Activated naive CD4-positive, alpha-beta T cell treated with anti-CD3 and anti-CD28 coated beads for 36 hours (primary cell): ENCODE measurements at regions not wholly inside any gene's neighbourhood (a gene's known extent, or its start where the extent isn't known, plus 50 kb on each side); places are given as distances from the start of the nearest gene placed in this dataset.

Experiments used
- CTCF ChIA-PET: fragments of 350-600 bp; sonication (Branson Sonifier 250); formaldehyde crosslinking; loops from one replicate; lab custom pipeline; 2021; ENCODE audit warnings: antibody characterized with exemption; lab: Charles Lee
- DNase-seq: peaks from one replicate; pipeline ENCODE4 v3.0.0-alpha.2; 2020
- H3K27ac Mint-ChIP-seq: one replicate; pipeline ENCODE4 v1.8.0; 2021; ENCODE audit warnings: mild to moderate bottlenecking, mixed read lengths
- H3K27me3 Mint-ChIP-seq: one replicate; pipeline ENCODE4 v1.8.0; 2021; ENCODE audit warnings: low read depth, mixed read lengths
- H3K36me3 Mint-ChIP-seq: one replicate; pipeline ENCODE4 v1.8.0; 2021; ENCODE audit warnings: low read depth, mixed read lengths
- H3K4me1 Mint-ChIP-seq: one replicate; pipeline ENCODE4 v1.8.0; 2021; ENCODE audit warnings: low read depth, mixed read lengths
- H3K4me3 Mint-ChIP-seq: one replicate; pipeline ENCODE4 v1.8.0; 2021; ENCODE audit warnings: mild to moderate bottlenecking, moderate library complexity, mixed read lengths
- H3K9me3 Mint-ChIP-seq: one replicate; pipeline ENCODE4 v1.8.0; 2021; ENCODE audit warnings: mixed read lengths
- intact Hi-C: fragments of 100-400 bp; cut with micrococcal nuclease; formaldehyde crosslinking; loops from one replicate; pipeline ENCODE4 v1.15.1; 2023

- Mint-ChIP-seq H3K4me1 (no peaks in the 10 kb centered on the region), H3K9me3 (peaks cover 3% of the 10 kb centered on the region), H3K36me3 (no peaks in the 10 kb centered on the region), H3K27ac (no peak overlapping the region), H3K4me3 (no peak overlapping the region), H3K27me3 (no peaks in the 10 kb centered on the region)
- intact Hi-C loops = no loop called here
- DNase-seq = no peak
- CTCF ChIA-PET = no interaction called here
These were observed 168.7 kb upstream of the NTM start for GRCh38 chr11:131201674-131202073.

- Mint-ChIP-seq H3K4me1 (no peaks in the 10 kb centered on the region), H3K27me3 (no peaks in the 10 kb centered on the region), H3K9me3 (peaks cover 4% of the 10 kb centered on the region), H3K4me3 (no peak overlapping the region), H3K27ac (no peak overlapping the region), H3K36me3 (no peaks in the 10 kb centered on the region)
- intact Hi-C loops = no loop called here
- CTCF ChIA-PET = no interaction called here
- no peak for DNase-seq
These were observed 167.4 kb upstream of the NTM start for GRCh38 chr11:131203040-131203439.

- Mint-ChIP-seq H3K27ac (no peak overlapping the region), H3K4me3 (no peak overlapping the region), H3K9me3 (peaks cover 4% of the 10 kb centered on the region), H3K27me3 (peaks cover 2% of the 10 kb centered on the region), H3K4me1 (no peaks in the 10 kb centered on the region), H3K36me3 (no peaks in the 10 kb centered on the region)
- intact Hi-C loops = no loop called here
- CTCF ChIA-PET = interaction anchor here (0.5 kb wide), 1 partner anchor 161 kb away, joined by 3 read pairs; no protein-coding TSS in a partner anchor
- DNase-seq = no peak
These were observed 166.1 kb upstream of the NTM start for GRCh38 chr11:131204282-131204681.

GRCh38 chr11:131204765-131205380 is 165.5 kb upstream of the NTM start:
- no peak for DNase-seq
- Mint-ChIP-seq H3K27me3 (peaks cover 2% of the 10 kb centered on the region), H3K4me1 (no peaks in the 10 kb centered on the region), H3K27ac (no peak overlapping the region), H3K36me3 (no peaks in the 10 kb centered on the region), H3K4me3 (no peak overlapping the region), H3K9me3 (peaks cover 4% of the 10 kb centered on the region)
- CTCF ChIA-PET = interaction anchor here (0.5 kb wide), 1 partner anchor 160 kb away, joined by 3 read pairs; no protein-coding TSS in a partner anchor
- intact Hi-C loops = no loop called here

GRCh38 chr11:131206671-131207070 is 163.7 kb upstream of the NTM start:
- CTCF ChIA-PET = no interaction called here
- Mint-ChIP-seq H3K27ac (no peak overlapping the region), H3K9me3 (peaks cover 4% of the 10 kb centered on the region), H3K4me3 (no peak overlapping the region), H3K36me3 (no peaks in the 10 kb centered on the region), H3K4me1 (no peaks in the 10 kb centered on the region), H3K27me3 (peaks cover 2% of the 10 kb centered on the region)
- intact Hi-C loops = no loop called here
- no peak for DNase-seq

GRCh38 chr11:131207901-131208300 is 162.5 kb upstream of the NTM start:
- Mint-ChIP-seq H3K4me1 (no peaks in the 10 kb centered on the region), H3K36me3 (no peaks in the 10 kb centered on the region), H3K4me3 (no peak overlapping the region), H3K9me3 (peaks cover 4% of the 10 kb centered on the region), H3K27ac (no peak overlapping the region), H3K27me3 (peaks cover 2% of the 10 kb centered on the region)
- intact Hi-C loops = no loop called here
- no peak for DNase-seq
- CTCF ChIA-PET = no interaction called here

GRCh38 chr11:131217313-131218310 is 152.8 kb upstream of the NTM start:
- H3K27me3 Mint-ChIP-seq = peaks cover 13% of the 10 kb centered on the region
- H3K4me3 Mint-ChIP-seq = no peak overlapping the region
- CTCF ChIA-PET = no interaction called here
- intact Hi-C loops = loop anchor here (1.0 kb wide), 1 partner anchor 294 kb away; no protein-coding TSS in a partner anchor
- peaks cover 3% of the 10 kb centered on the region for H3K9me3 Mint-ChIP-seq
- DNase-seq = no peak
- H3K27ac Mint-ChIP-seq = no peak overlapping the region
- H3K4me1 Mint-ChIP-seq = no peaks in the 10 kb centered on the region
- H3K36me3 Mint-ChIP-seq = no peaks in the 10 kb centered on the region

- no peaks in the 10 kb centered on the region for H3K4me1 Mint-ChIP-seq
- intact Hi-C loops = no loop called here
- H3K9me3 Mint-ChIP-seq = peaks cover 3% of the 10 kb centered on the region
- no peak for DNase-seq
- CTCF ChIA-PET = no interaction called here
- no peaks in the 10 kb centered on the region for H3K36me3 Mint-ChIP-seq
- no peak overlapping the region for H3K27ac Mint-ChIP-seq
- peaks cover 13% of the 10 kb centered on the region for H3K27me3 Mint-ChIP-seq
- no peak overlapping the region for H3K4me3 Mint-ChIP-seq
These were observed 151.9 kb upstream of the NTM start for GRCh38 chr11:131218542-131218941.

GRCh38 chr11:131219646-131220045 is 150.8 kb upstream of the NTM start:
- no peak for DNase-seq
- Mint-ChIP-seq H3K9me3 (peaks cover 3% of the 10 kb centered on the region), H3K36me3 (no peaks in the 10 kb centered on the region), H3K4me3 (no peak overlapping the region), H3K27me3 (peaks cover 8% of the 10 kb centered on the region), H3K4me1 (no peaks in the 10 kb centered on the region), H3K27ac (no peak overlapping the region)
- intact Hi-C loops = no loop called here
- CTCF ChIA-PET = no interaction called here

GRCh38 chr11:131223198-131223991 is 147.0 kb upstream of the NTM start:
- intact Hi-C loops = no loop called here
- CTCF ChIA-PET = no interaction called here
- no peaks in the 10 kb centered on the region for H3K36me3 Mint-ChIP-seq
- DNase-seq = no peak
- H3K27me3 Mint-ChIP-seq = peaks cover 4% of the 10 kb centered on the region
- no peak overlapping the region for H3K27ac Mint-ChIP-seq
- H3K9me3 Mint-ChIP-seq = no peaks in the 10 kb centered on the region
- H3K4me1 Mint-ChIP-seq = no peaks in the 10 kb centered on the region
- no peak overlapping the region for H3K4me3 Mint-ChIP-seq

GRCh38 chr11:131228378-131228777 is 142.0 kb upstream of the NTM start:
- H3K27me3 Mint-ChIP-seq = peaks cover 5% of the 10 kb centered on the region

GRCh38 chr11:131229221-131229620 is 141.2 kb upstream of the NTM start:
- Mint-ChIP-seq H3K27me3 (peaks cover 5% of the 10 kb centered on the region), H3K4me3 (no peak overlapping the region), H3K27ac (no peak overlapping the region), H3K9me3 (no peaks in the 10 kb centered on the region), H3K4me1 (no peaks in the 10 kb centered on the region), H3K36me3 (no peaks in the 10 kb centered on the region)
- no peak for DNase-seq
- CTCF ChIA-PET = no interaction called here
- intact Hi-C loops = no loop called here

More at GRCh38 chr11:131228378-131228777, 142.0 kb upstream of the NTM start:
- no peaks in the 10 kb centered on the region for H3K4me1 Mint-ChIP-seq
- H3K27ac Mint-ChIP-seq = no peak overlapping the region
- no peak for DNase-seq
- CTCF ChIA-PET = no interaction called here
- H3K4me3 Mint-ChIP-seq = no peak overlapping the region
- intact Hi-C loops = no loop called here
- no peaks in the 10 kb centered on the region for H3K36me3 Mint-ChIP-seq
- no peaks in the 10 kb centered on the region for H3K9me3 Mint-ChIP-seq
